ENCODE measurements at regions not wholly inside any gene's neighbourhood (a gene's known extent, or its start where the extent isn't known, plus 50 kb on each side); places are given as distances from the start of the nearest gene placed in this dataset.

- no TSS peak for BruUV-seq (replicated peaks)
- ChIA-PET POLR2A (ENCODE audit: unreplicated experiment) (no interaction called here), CTCF (no interaction called here)
- H3K56ac ChIP-seq (ENCODE audit: extremely low read depth, insufficient read depth, low read length) = no peak overlapping the region
- H2BK5ac ChIP-seq (ENCODE audit: low read depth, low read length, poor library complexity, severe bottlenecking) = no peak overlapping the region
- dilution Hi-C loops (cut with HindIII; ENCODE audit: low sequenced_read_pairs, unreplicated experiment) = no loop called here
- no peak overlapping the region for H2AK5ac ChIP-seq (ENCODE audit: low read depth, low read length)
- no peak overlapping the region for H3K4me2 ChIP-seq (ENCODE audit: low read depth, low read length)
- no peak overlapping the region for H3K14ac ChIP-seq (replicated peaks; ENCODE audit: low read depth, low read length)
- H2BK120ac ChIP-seq (ENCODE audit: low read depth, low read length) = no peak overlapping the region
- no peak overlapping the region for H4K5ac ChIP-seq (ENCODE audit: low read depth, low read length)
- H2BK15ac ChIP-seq (ENCODE audit: low read depth, low read length) = no peak overlapping the region
- no peak overlapping the region for H3K4ac ChIP-seq (ENCODE audit: low read depth, low read length)
- H3K23ac ChIP-seq (ENCODE audit: low read depth, low read length) = no peak overlapping the region
- no peaks in the 10 kb centered on the region for H3K36me3 ChIP-seq (ENCODE audit: control insufficient read depth, insufficient read depth, low read length)
- no peaks in the 10 kb centered on the region for H3K27me3 ChIP-seq (ENCODE audit: control insufficient read depth, insufficient read depth, low read length)
- H3K18ac ChIP-seq (ENCODE audit: low read depth, low read length) = no peak overlapping the region
- no peak overlapping the region for H4K91ac ChIP-seq (ENCODE audit: insufficient read depth, low read depth, low read length)
- TF ChIP-seq MAFK (IDR thresholded peaks at IDR 0.05; ENCODE audit: low read depth, low read length) = no peak
- no peak overlapping the region for H3K4me3 ChIP-seq (ENCODE audit: insufficient read depth, low read depth, low read length)
- WGBS, 2 experiments (ENCODE audit: extremely low coverage in 2 of 2, insufficient read length in 1 of 2) = no CpG with 5 or more reads among the region's 2 CpGs
- in situ Hi-C loops (cut with MboI; ENCODE audit: low sequenced_read_pairs) = no loop called here
- H3K27ac ChIP-seq (ENCODE audit: insufficient read depth, low read length) = no peak overlapping the region
- H2BK20ac ChIP-seq (ENCODE audit: low read depth, low read length) = no peak overlapping the region
- no peak overlapping the region for H2AK9ac ChIP-seq (replicated peaks; ENCODE audit: low read depth, low read length, poor library complexity)
- intact Hi-C loops (cut with micrococcal nuclease) = no loop called here
- no peak for ATAC-seq (ENCODE audit: low read depth)
- H4K8ac ChIP-seq (ENCODE audit: low read depth in 2 of 2, low read length in 2 of 2) = no peak overlapping the region
- H4K20me1 ChIP-seq (ENCODE audit: insufficient read depth, low read length) = no peaks in the 10 kb centered on the region
- H3K9me1 ChIP-seq (ENCODE audit: insufficient read depth, low read length) = no peaks in the 10 kb centered on the region
- no peak for DNase-seq
- no peaks in the 10 kb centered on the region for H3K4me1 ChIP-seq (ENCODE audit: control insufficient read depth, insufficient read depth, low read length)
- H2AFZ ChIP-seq (replicated peaks; ENCODE audit: low read length, poor library complexity) = no peak overlapping the region
- no peak overlapping the region for H3K9ac ChIP-seq (ENCODE audit: low read depth, low read length)
- H3K9me3 ChIP-seq (ENCODE audit: control insufficient read depth, insufficient read depth, low read length) = no peaks in the 10 kb centered on the region
- H3K79me1 ChIP-seq (ENCODE audit: low read depth in 1 of 2, low read length in 2 of 2) = no peaks in the 10 kb centered on the region
These were observed 628.8 kb upstream of the RGMB start for GRCh38 chr5:98144710-98145109.
